ENCODE measurements at regions not wholly inside any gene's neighbourhood (a gene's known extent, or its start where the extent isn't known, plus 50 kb on each side); places are given as distances from the start of the nearest gene placed in this dataset.
"Not testable (repeated sequence)": the region's sequence is repeated elsewhere in the genome, so short reads cannot be mapped to it uniquely, and the experiment has no call there.

DNA sequence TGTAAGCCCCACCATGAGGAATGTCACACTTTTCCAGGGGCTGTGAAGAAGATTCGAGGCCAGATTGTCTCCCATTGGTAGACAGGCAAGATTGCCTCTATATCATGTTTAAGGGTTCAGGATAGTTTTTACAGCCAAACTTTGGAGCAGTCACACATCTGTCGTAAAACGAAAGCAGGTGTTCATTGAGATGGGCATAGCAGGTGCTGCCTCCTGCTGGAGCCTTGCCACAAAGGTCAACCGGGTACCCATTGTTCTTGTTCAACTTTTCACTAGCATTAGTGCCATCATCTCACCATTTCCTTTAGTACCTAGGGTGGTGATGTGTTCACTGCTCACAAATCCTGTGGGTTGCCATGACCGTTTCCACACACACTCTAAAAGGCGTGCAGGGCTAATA is 198.3 kb downstream of the HTR1B start:
- TF ChIP-seq, protein P1, sequence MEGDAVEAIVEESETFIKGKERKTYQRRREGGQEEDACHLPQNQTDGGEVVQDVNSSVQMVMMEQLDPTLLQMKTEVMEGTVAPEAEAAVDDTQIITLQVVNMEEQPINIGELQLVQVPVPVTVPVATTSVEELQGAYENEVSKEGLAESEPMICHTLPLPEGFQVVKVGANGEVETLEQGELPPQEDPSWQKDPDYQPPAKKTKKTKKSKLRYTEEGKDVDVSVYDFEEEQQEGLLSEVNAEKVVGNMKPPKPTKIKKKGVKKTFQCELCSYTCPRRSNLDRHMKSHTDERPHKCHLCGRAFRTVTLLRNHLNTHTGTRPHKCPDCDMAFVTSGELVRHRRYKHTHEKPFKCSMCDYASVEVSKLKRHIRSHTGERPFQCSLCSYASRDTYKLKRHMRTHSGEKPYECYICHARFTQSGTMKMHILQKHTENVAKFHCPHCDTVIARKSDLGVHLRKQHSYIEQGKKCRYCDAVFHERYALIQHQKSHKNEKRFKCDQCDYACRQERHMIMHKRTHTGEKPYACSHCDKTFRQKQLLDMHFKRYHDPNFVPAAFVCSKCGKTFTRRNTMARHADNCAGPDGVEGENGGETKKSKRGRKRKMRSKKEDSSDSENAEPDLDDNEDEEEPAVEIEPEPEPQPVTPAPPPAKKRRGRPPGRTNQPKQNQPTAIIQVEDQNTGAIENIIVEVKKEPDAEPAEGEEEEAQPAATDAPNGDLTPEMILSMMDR (IDR thresholded peaks at IDR 0.05) = no peak

DNA sequence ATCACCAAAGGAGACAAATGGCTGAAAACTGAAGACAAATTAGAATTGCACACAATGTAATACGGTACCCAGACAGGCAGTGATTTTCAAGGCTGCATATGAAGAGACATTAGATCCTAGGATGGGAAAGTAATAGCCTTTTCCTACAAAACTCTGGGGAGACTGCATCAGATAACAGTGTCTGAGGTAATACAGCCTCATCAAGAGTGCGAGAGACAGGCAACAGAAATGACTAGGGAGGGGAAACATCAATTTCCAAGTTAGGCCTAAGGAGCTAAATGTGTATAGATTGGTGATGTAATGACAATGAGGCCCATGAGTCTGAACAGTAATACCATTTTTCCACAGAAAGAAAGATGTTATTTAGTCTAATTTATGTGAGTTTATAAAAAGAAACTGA is 200.3 kb downstream of the HTR1B start:
- intact Hi-C loops (cut with DNase I, micrococcal nuclease) = no loop called here
- Mint-ChIP-seq H3K36me3 (ENCODE audit: low read depth) (no peaks in the 10 kb centered on the region), H3K4me3 (no peak overlapping the region), H3K27me3 (no peaks in the 10 kb centered on the region), H3K9me3 (peaks cover 11% of the 10 kb centered on the region), H3K4me1 (ENCODE audit: low read depth) (no peaks in the 10 kb centered on the region), H3K27ac (no peak overlapping the region)
- Histone ChIP-seq H3K27me3 (ENCODE audit: control insufficient read depth in 1 of 2, insufficient read depth in 2 of 2, low read length in 2 of 2) (no peaks in the 10 kb centered on the region), H3K9me3 (ENCODE audit: control insufficient read depth in 1 of 2, insufficient read depth in 1 of 2, low read length in 2 of 2) (peaks cover 0 to 2% of the 10 kb centered on the region in 2 experiments), H3K36me3 (ENCODE audit: insufficient read depth, low read length) (no peaks in the 10 kb centered on the region), H3K27ac (ENCODE audit: low read depth in 1 of 2, low read length in 2 of 2) (no peak overlapping the region), H3K4me3 (ENCODE audit: low read length) (no peak overlapping the region), H3K4me1 (ENCODE audit: insufficient read depth, low read length) (no peaks in the 10 kb centered on the region)
- no peak for ATAC-seq (ENCODE audit: poor library complexity)
- POLR2A ChIA-PET = no interaction called here
- DNase-seq = no peak
- TF ChIP-seq, protein P1 (IDR thresholded peaks at IDR 0.05) = no peak
- CTCF ChIA-PET = no interaction called here

More for the DNA sequence above, 198.3 kb downstream of the HTR1B start:
- CTCF ChIA-PET = no interaction called here
- Mint-ChIP-seq H3K36me3 (ENCODE audit: low read depth) (no peaks in the 10 kb centered on the region), H3K27me3 (no peaks in the 10 kb centered on the region), H3K4me3 (no peak overlapping the region), H3K9me3 (peaks cover 7% of the 10 kb centered on the region), H3K27ac (no peak overlapping the region), H3K4me1 (ENCODE audit: low read depth) (no peaks in the 10 kb centered on the region)
- Histone ChIP-seq H3K9me3 (ENCODE audit: control insufficient read depth in 1 of 2, insufficient read depth in 1 of 2, low read length in 2 of 2) (no peaks in the 10 kb centered on the region), H3K27me3 (ENCODE audit: control insufficient read depth in 1 of 2, insufficient read depth in 2 of 2, low read length in 2 of 2) (no peaks in the 10 kb centered on the region), H3K36me3 (ENCODE audit: insufficient read depth, low read length) (no peaks in the 10 kb centered on the region), H3K4me3 (ENCODE audit: low read length) (no peak overlapping the region), H3K27ac (ENCODE audit: low read depth in 1 of 2, low read length in 2 of 2) (no peak overlapping the region), H3K4me1 (ENCODE audit: insufficient read depth, low read length) (no peaks in the 10 kb centered on the region)
- POLR2A ChIA-PET = no interaction called here
- ATAC-seq (ENCODE audit: poor library complexity) = no peak
- no peak for DNase-seq
- intact Hi-C loops (cut with DNase I, micrococcal nuclease) = no loop called here

DNA sequence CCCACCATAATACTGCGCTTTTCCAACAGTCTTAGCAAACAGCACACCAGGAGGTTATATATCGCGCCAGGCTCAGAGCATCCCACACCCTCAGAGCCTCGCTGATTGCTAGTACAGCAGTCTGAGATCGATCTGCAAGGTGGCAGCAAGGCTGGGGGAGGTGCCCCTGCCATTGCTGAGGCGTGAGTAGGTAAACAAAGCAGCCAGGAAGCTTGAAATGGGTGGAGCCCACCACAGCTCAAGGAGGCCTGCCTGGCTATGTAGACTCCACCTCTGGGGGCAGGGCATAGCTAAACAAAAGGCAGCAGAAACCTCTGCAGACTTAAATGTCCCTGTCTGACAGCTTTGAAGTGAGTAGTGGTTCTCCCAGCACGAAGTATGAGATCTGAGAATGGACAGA is 211.5 kb downstream of the HTR1B start:
- H3K27me3 ChIP-seq (ENCODE audit: control insufficient read depth in 1 of 2, insufficient read depth in 2 of 2, low read length in 2 of 2); H3K4me3 ChIP-seq (ENCODE audit: low read length); intact Hi-C loops (cut with DNase I, micrococcal nuclease); H3K27ac ChIP-seq (ENCODE audit: low read depth in 1 of 2, low read length in 2 of 2); ATAC-seq (ENCODE audit: poor library complexity); H3K36me3 Mint-ChIP-seq (ENCODE audit: low read depth); POLR2A ChIA-PET; H3K27ac Mint-ChIP-seq; DNase-seq; H3K9me3 Mint-ChIP-seq; H3K4me3 Mint-ChIP-seq; CTCF ChIA-PET; H3K36me3 ChIP-seq (ENCODE audit: insufficient read depth, low read length); H3K4me1 Mint-ChIP-seq (ENCODE audit: low read depth); H3K4me1 ChIP-seq (ENCODE audit: insufficient read depth, low read length); H3K27me3 Mint-ChIP-seq; H3K9me3 ChIP-seq (ENCODE audit: control insufficient read depth in 1 of 2, insufficient read depth in 1 of 2, low read length in 2 of 2): not testable (repeated sequence)

DNA sequence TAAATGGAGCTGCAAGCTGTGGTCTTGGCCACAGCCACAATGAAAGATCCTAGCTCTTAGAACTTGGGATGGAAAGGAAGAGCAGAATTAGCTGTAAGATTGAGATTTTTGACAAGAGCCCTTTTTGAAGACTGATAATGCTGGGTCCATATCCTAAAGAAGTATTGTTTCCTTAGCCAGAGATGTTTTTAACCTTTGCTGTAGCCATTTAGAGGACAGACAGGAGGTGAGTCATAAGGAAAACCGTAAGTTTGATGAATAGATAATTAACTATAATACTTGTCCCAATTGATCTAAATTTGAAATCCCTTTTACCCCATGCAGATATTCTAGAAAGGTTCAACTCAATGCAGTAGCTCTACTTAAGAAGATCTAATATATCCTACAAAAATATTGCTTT is 213.7 kb downstream of the HTR1B start:
- Histone ChIP-seq H3K27me3 (ENCODE audit: control insufficient read depth in 1 of 2, insufficient read depth in 2 of 2, low read length in 2 of 2) (no peaks in the 10 kb centered on the region), H3K4me1 (ENCODE audit: insufficient read depth, low read length) (no peaks in the 10 kb centered on the region), H3K4me3 (ENCODE audit: low read length) (no peak overlapping the region), H3K36me3 (ENCODE audit: insufficient read depth, low read length) (no peaks in the 10 kb centered on the region), H3K9me3 (ENCODE audit: control insufficient read depth in 1 of 2, insufficient read depth in 1 of 2, low read length in 2 of 2) (peaks cover 0 to 6% of the 10 kb centered on the region in 2 experiments), H3K27ac (ENCODE audit: low read depth in 1 of 2, low read length in 2 of 2) (no peak overlapping the region)
- ChIA-PET POLR2A (no interaction called here), CTCF (no interaction called here)
- Mint-ChIP-seq H3K4me3 (no peak overlapping the region), H3K36me3 (ENCODE audit: low read depth) (no peaks in the 10 kb centered on the region), H3K27me3 (no peaks in the 10 kb centered on the region), H3K27ac (no peak overlapping the region), H3K4me1 (ENCODE audit: low read depth) (no peaks in the 10 kb centered on the region), H3K9me3 (no peaks in the 10 kb centered on the region)
- DNase-seq = no peak
- TF ChIP-seq, protein P1 (IDR thresholded peaks at IDR 0.05) = no peak
- intact Hi-C loops (cut with DNase I, micrococcal nuclease) = no loop called here
- ATAC-seq (ENCODE audit: poor library complexity) = no peak

Measured in CD4-positive, alpha-beta T cell (primary cell).